Chondrocyte (in vitro differentiated cells): ENCODE measurements at regions not wholly inside any gene's neighbourhood (a gene's known extent, or its start where the extent isn't known, plus 50 kb on each side); places are given as distances from the start of the nearest gene placed in this dataset.

ENCODE experiments used
- DNase-seq: peaks from one replicate; pipeline ENCODE4 v3.0.0; 2021; ENCODE audit warnings: mixed read lengths, low spot score
- H3K27ac Mint-ChIP-seq: one replicate; pipeline ENCODE4 v1.8.0; 2021; ENCODE audit warnings: mild to moderate bottlenecking, moderate library complexity, mixed read lengths; ENCODE audit not compliant: unreplicated experiment
- H3K27me3 Mint-ChIP-seq: 2 replicates; pipeline ENCODE4 v1.8.0; 2021; ENCODE audit warnings: low read depth, mixed read lengths
- H3K36me3 Mint-ChIP-seq: 2 replicates; pipeline ENCODE4 v1.8.0; 2021; ENCODE audit warnings: low read depth, mixed read lengths
- H3K4me1 Mint-ChIP-seq: 2 replicates; pipeline ENCODE4 v1.8.0; 2021; ENCODE audit warnings: low read depth, mild to moderate bottlenecking, mixed read lengths
- H3K4me3 Mint-ChIP-seq: one replicate; pipeline ENCODE4 v1.8.0; 2021; ENCODE audit warnings: mild to moderate bottlenecking, moderate library complexity, mixed read lengths; ENCODE audit not compliant: unreplicated experiment
- H3K9me3 Mint-ChIP-seq: 2 replicates; pipeline ENCODE4 v1.8.0; 2021; ENCODE audit warnings: low read depth, mixed read lengths
- CTCF ChIP-seq: fragments of 200-600 bp; sonication (generic); IDR thresholded peaks from 2 replicates; pipeline ENCODE4 v1.5.0; 2021; ENCODE audit warnings: antibody characterized with exemption, mild to moderate bottlenecking, moderate library complexity

GRCh38 chr15:96720251-96720650, 389.8 kb downstream of the NR2F2 start:
- TF ChIP-seq CTCF = no peak
- no peaks in the 10 kb centered on the region for H3K4me1 Mint-ChIP-seq
- no peak for DNase-seq

GRCh38 chr15:96720656-96721055, 390.2 kb downstream of the NR2F2 start:
- Mint-ChIP-seq H3K27me3 (peaks cover 7% of the 10 kb centered on the region), H3K4me1 (no peaks in the 10 kb centered on the region), H3K27ac (no peak overlapping the region), H3K9me3 (peaks cover 2% of the 10 kb centered on the region), H3K4me3 (no peak overlapping the region), H3K36me3 (no peaks in the 10 kb centered on the region)
- no peak for DNase-seq
- TF ChIP-seq CTCF = no peak

More at GRCh38 chr15:96720251-96720650, 389.8 kb downstream of the NR2F2 start:
- H3K4me3 Mint-ChIP-seq = no peak overlapping the region
- no peaks in the 10 kb centered on the region for H3K36me3 Mint-ChIP-seq
- no peak overlapping the region for H3K27ac Mint-ChIP-seq
- peaks cover 2% of the 10 kb centered on the region for H3K9me3 Mint-ChIP-seq
- peaks cover 7% of the 10 kb centered on the region for H3K27me3 Mint-ChIP-seq

GRCh38 chr15:96728591-96728990, 398.1 kb downstream of the NR2F2 start:
- H3K9me3 Mint-ChIP-seq = no peaks in the 10 kb centered on the region
- H3K4me3 Mint-ChIP-seq = no peak overlapping the region
- no peaks in the 10 kb centered on the region for H3K4me1 Mint-ChIP-seq
- no peak for DNase-seq
- H3K36me3 Mint-ChIP-seq = no peaks in the 10 kb centered on the region
- no peaks in the 10 kb centered on the region for H3K27me3 Mint-ChIP-seq
- H3K27ac Mint-ChIP-seq = no peak overlapping the region
- no peak for TF ChIP-seq CTCF

- H3K36me3 Mint-ChIP-seq = no peaks in the 10 kb centered on the region
- no peaks in the 10 kb centered on the region for H3K4me1 Mint-ChIP-seq
- H3K27me3 Mint-ChIP-seq = no peaks in the 10 kb centered on the region
- no peak for DNase-seq
- H3K4me3 Mint-ChIP-seq = no peak overlapping the region
- no peak for TF ChIP-seq CTCF
- H3K27ac Mint-ChIP-seq = no peak overlapping the region
- H3K9me3 Mint-ChIP-seq = no peaks in the 10 kb centered on the region
Measured at GRCh38 chr15:96732704-96733103, 402.2 kb downstream of the NR2F2 start.

GRCh38 chr15:96733721-96734120, 403.2 kb downstream of the NR2F2 start:
- no peak for DNase-seq
- H3K4me1 Mint-ChIP-seq = no peaks in the 10 kb centered on the region
- H3K36me3 Mint-ChIP-seq = no peaks in the 10 kb centered on the region
- H3K27me3 Mint-ChIP-seq = no peaks in the 10 kb centered on the region
- TF ChIP-seq CTCF = no peak
- no peak overlapping the region for H3K27ac Mint-ChIP-seq
- H3K9me3 Mint-ChIP-seq = no peaks in the 10 kb centered on the region
- no peak overlapping the region for H3K4me3 Mint-ChIP-seq
